Upper lobe of left lung (tissue), 4 donors: ENCODE measurements at regions not wholly inside any gene's neighbourhood (a gene's known extent, or its start where the extent isn't known, plus 50 kb on each side); places are given as distances from the start of the nearest gene placed in this dataset.

Experiments
- CTCF ChIP-seq, 6 experiments: fragments of 450-650 bp in 4 of 6; fragments of 200-600 bp in 2 of 6; sonication (generic) in 2 of 6; IDR thresholded peaks; one replicate each; pipeline ENCODE4 v1.5.1; 2016 to 2019; ENCODE audit warnings: antibody characterized with exemption in 6 of 6
- POLR2A ChIP-seq, 4 donors: fragments of 450-650 bp; IDR thresholded peaks; one replicate each; pipeline ENCODE4 v1.5.1; 2016 to 2017; ENCODE audit warnings: antibody characterized with exemption in 4 of 4, mild to moderate bottlenecking in 2 of 4
- POLR2AphosphoS5 ChIP-seq, 2 donors: sonication (generic); formaldehyde crosslinking; IDR thresholded peaks; one replicate each; pipeline ENCODE4 v1.5.1; 2017; ENCODE audit warnings: antibody characterized with exemption in 2 of 2

DNA sequence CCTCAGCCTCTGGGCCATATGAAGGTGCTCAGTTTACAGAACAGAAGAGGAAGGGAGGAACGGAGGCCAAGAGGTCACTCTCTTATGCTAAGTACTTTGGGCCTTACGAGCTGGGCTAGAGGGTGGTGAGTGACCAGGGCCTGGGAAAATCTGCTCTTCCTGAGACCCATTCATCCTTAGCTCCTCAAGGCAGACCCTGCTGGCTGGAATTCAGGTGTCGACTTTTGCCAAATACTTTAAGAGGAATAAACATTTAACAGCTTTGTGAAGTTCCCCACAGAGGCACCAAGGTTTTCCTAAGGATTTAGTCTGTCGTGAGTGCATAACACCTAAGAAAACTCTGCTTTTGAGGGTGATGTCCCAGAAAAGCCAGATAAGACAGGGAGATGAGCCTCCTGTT is 129.7 kb upstream of the SIX2 start:
- TF ChIP-seq CTCF (IDR thresholded peaks at IDR 0.05) (no peak), POLR2AphosphoS5 (IDR thresholded peaks at IDR 0.05) (no peak), POLR2A (IDR thresholded peaks at IDR 0.05) (no peak)
